ENCODE measurements at regions not wholly inside any gene's neighbourhood (a gene's known extent, or its start where the extent isn't known, plus 50 kb on each side); places are given as distances from the start of the nearest gene placed in this dataset.

- no peak for TF ChIP-seq BACH1 (IDR thresholded peaks at IDR 0.05; ENCODE audit: low read length)
- TF ChIP-seq SRF (IDR thresholded peaks at IDR 0.05; ENCODE audit: low read depth, low read length): no peak
- TF ChIP-seq EGR1 (IDR thresholded peaks at IDR 0.05; ENCODE audit: borderline replicate concordance, low read depth, low read length): no peak
These were observed 161.0 kb upstream of the HES1 start (continued) for GRCh38 chr3:193974671-193975535.

Measured in H1 (cell line).